ENCODE measurements at regions not wholly inside any gene's neighbourhood (a gene's known extent, or its start where the extent isn't known, plus 50 kb on each side); places are given as distances from the start of the nearest gene placed in this dataset.

- TF ChIP-seq POLR2A (IDR thresholded peaks at IDR 0.05) (no peak), POLR2AphosphoS5 (IDR thresholded peaks at IDR 0.05; ENCODE audit: insufficient read depth in 1 of 2, low read depth in 1 of 2) (no peak)
- TF ChIP-seq, protein P1, sequence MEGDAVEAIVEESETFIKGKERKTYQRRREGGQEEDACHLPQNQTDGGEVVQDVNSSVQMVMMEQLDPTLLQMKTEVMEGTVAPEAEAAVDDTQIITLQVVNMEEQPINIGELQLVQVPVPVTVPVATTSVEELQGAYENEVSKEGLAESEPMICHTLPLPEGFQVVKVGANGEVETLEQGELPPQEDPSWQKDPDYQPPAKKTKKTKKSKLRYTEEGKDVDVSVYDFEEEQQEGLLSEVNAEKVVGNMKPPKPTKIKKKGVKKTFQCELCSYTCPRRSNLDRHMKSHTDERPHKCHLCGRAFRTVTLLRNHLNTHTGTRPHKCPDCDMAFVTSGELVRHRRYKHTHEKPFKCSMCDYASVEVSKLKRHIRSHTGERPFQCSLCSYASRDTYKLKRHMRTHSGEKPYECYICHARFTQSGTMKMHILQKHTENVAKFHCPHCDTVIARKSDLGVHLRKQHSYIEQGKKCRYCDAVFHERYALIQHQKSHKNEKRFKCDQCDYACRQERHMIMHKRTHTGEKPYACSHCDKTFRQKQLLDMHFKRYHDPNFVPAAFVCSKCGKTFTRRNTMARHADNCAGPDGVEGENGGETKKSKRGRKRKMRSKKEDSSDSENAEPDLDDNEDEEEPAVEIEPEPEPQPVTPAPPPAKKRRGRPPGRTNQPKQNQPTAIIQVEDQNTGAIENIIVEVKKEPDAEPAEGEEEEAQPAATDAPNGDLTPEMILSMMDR (IDR thresholded peaks at IDR 0.05): no peak
Measured at GRCh38 chr1:191533254-191533653, 625.0 kb upstream of the RGS18 start.

All from vagina (tissue), 2 donors.